Endothelial cell of umbilical vein (primary cell): ENCODE measurements at regions not wholly inside any gene's neighbourhood (a gene's known extent, or its start where the extent isn't known, plus 50 kb on each side); places are given as distances from the start of the nearest gene placed in this dataset.

ENCODE experiments used
- BruUV-seq: library from RNA; stranded (reverse); fragments of 400-500 nt; replicated peaks from 2 replicates; lab custom pipeline; 2021; lab: Mats Ljungman, UMichigan
- CTCF ChIA-PET: fragments of 300-600, 350-600 bp; sonication (Branson Sonifier 250); formaldehyde crosslinking; loops from one replicate; lab custom pipeline; 2021; ENCODE audit warnings: antibody characterized with exemption, inconsistent platforms; lab: Charles Lee
- POLR2A ChIA-PET: fragments of 300-600, 350-600 bp; sonication (Branson Sonifier 250); formaldehyde crosslinking; loops from one replicate; lab custom pipeline; 2021; ENCODE audit warnings: antibody characterized with exemption, inconsistent platforms; lab: Charles Lee
- DNase-seq: peaks from one replicate; pipeline ENCODE4 v3.0.0-alpha.2; 2011; ENCODE audit warnings: low read depth, low spot score
- FAIRE-seq: peaks from 2 replicates; lab custom pipeline; 2011; peaks lifted over from hg19 to GRCh38; lab: Jason Lieb, UNC
- H2AFZ ChIP-seq: 2 replicates; pipeline ENCODE4 v1.6.0; 2012; ENCODE audit warnings: low read depth, low read length, control low read depth, inconsistent platforms
- H3K27ac ChIP-seq: 2 replicates; pipeline ENCODE4 v1.5.1; 2011; ENCODE audit warnings: low read depth, mild to moderate bottlenecking, control low read depth, low read length, moderate library complexity; ENCODE audit not compliant: insufficient read depth
- H3K27me3 ChIP-seq, 2 experiments: 2 replicates each; pipeline versions ENCODE4 v1.6.0 to v1.6.1; 2011; ENCODE audit warnings: low read length in 2 of 2, mixed read lengths in 1 of 2; ENCODE audit not compliant: control insufficient read depth in 2 of 2, insufficient read depth in 2 of 2
- H3K36me3 ChIP-seq, 2 experiments: 2 replicates in 1 of 2; 3 replicates in 1 of 2; pipeline ENCODE4 v1.5.1; 2011; ENCODE audit warnings: low read length in 2 of 2, mild to moderate bottlenecking in 1 of 2, moderate library complexity in 1 of 2; ENCODE audit not compliant: control insufficient read depth in 2 of 2, insufficient read depth in 2 of 2; ENCODE audit errors: extremely low read depth in 1 of 2
- H3K4me1 ChIP-seq: 3 replicates; pipeline ENCODE4 v1.5.1; 2011; ENCODE audit warnings: mild to moderate bottlenecking, low read length; ENCODE audit not compliant: control insufficient read depth, insufficient read depth; ENCODE audit errors: extremely low read depth
- H3K4me2 ChIP-seq: 2 replicates; pipeline ENCODE4 v1.6.1; 2011; ENCODE audit warnings: low read length, control low read depth, mixed read lengths; ENCODE audit not compliant: insufficient read depth
- H3K4me3 ChIP-seq, 3 experiments: fragments of 200-600 bp in 1 of 3; sonication (generic), shearing (Covaris generic) in 1 of 3; replicated peaks in 1 of 3; 2 replicates each; pipeline ENCODE4 v1.5.1; 2011 to 2016; ENCODE audit warnings: control low read depth in 3 of 3, low read length in 3 of 3, mild to moderate bottlenecking in 2 of 3, inconsistent platforms in 1 of 3, low read depth in 1 of 3, moderate library complexity in 1 of 3; ENCODE audit not compliant: insufficient read depth in 1 of 3
- H3K79me2 ChIP-seq: 2 replicates; pipeline ENCODE4 v1.6.0; 2012; ENCODE audit warnings: low read length, inconsistent platforms; ENCODE audit not compliant: control insufficient read depth, insufficient read depth
- H3K9ac ChIP-seq: replicated peaks from 2 replicates; pipeline ENCODE3; 2011; ENCODE audit warnings: low read length, control low read depth; ENCODE audit not compliant: insufficient read depth; ENCODE audit errors: extremely low read depth
- H3K9me1 ChIP-seq: replicated peaks from 3 replicates; pipeline ENCODE4 v1.6.0; 2011; ENCODE audit warnings: mild to moderate bottlenecking, low read length; ENCODE audit not compliant: control insufficient read depth, insufficient read depth; ENCODE audit errors: extremely low read depth
- H3K9me3 ChIP-seq: replicated peaks from 2 replicates; pipeline ENCODE4 v1.5.1; 2012; ENCODE audit warnings: low read length, inconsistent platforms; ENCODE audit not compliant: control insufficient read depth, insufficient read depth
- H4K20me1 ChIP-seq: replicated peaks from 2 replicates; pipeline ENCODE3; 2011; ENCODE audit warnings: mild to moderate bottlenecking, low read length; ENCODE audit not compliant: control insufficient read depth, insufficient read depth; ENCODE audit errors: extremely low read depth
- CTCF ChIP-seq, 2 donors: IDR thresholded peaks; 1 replicate in 1 of 2; 2 replicates in 1 of 2; pipeline ENCODE4 v1.5.1; 2011; ENCODE audit warnings: low read length in 2 of 2, mild to moderate bottlenecking in 2 of 2, moderate library complexity in 2 of 2, control low read depth in 1 of 2, inconsistent platforms in 1 of 2, low read depth in 1 of 2; ENCODE audit not compliant: insufficient read depth in 1 of 2; ENCODE audit errors: extremely low read depth in 1 of 2
- EZH2 ChIP-seq: IDR thresholded peaks from 2 replicates; pipeline ENCODE4 v1.6.1; 2012; ENCODE audit warnings: borderline replicate concordance, low read depth, mild to moderate bottlenecking, moderate library complexity, low read length, inconsistent platforms; ENCODE audit not compliant: severe bottlenecking
- FOS ChIP-seq: IDR thresholded peaks from 2 replicates; pipeline ENCODE4 v1.6.1; 2011; ENCODE audit warnings: mild to moderate bottlenecking, low read length, moderate library complexity, borderline replicate concordance; ENCODE audit not compliant: insufficient read depth
- GATA2 ChIP-seq: IDR thresholded peaks from 2 replicates; pipeline ENCODE4 v1.7.0; 2011; ENCODE audit warnings: low read depth, mild to moderate bottlenecking, moderate library complexity, mixed read lengths, low read length; ENCODE audit not compliant: insufficient read length, insufficient read depth
- JUN ChIP-seq: IDR thresholded peaks from 2 replicates; pipeline ENCODE4 v1.6.1; 2011; ENCODE audit warnings: borderline replicate concordance, low read depth; ENCODE audit not compliant: insufficient read length, insufficient read depth
- MAX ChIP-seq: IDR thresholded peaks from 2 replicates; pipeline ENCODE4 v1.6.1; 2011; ENCODE audit not compliant: insufficient read depth, insufficient read length
- MYC ChIP-seq: IDR thresholded peaks from one replicate; pipeline ENCODE4 v1.6.1; 2011; ENCODE audit warnings: mild to moderate bottlenecking, low read depth, low read length
- POLR2A ChIP-seq: IDR thresholded peaks from 2 replicates; pipeline ENCODE4 v1.6.1; 2012; ENCODE audit warnings: low read depth, mild to moderate bottlenecking, control low read depth, low read length
- POLR2AphosphoS5 ChIP-seq: IDR thresholded peaks from 2 replicates; pipeline ENCODE4 v1.6.1; 2012; ENCODE audit warnings: low read depth, mild to moderate bottlenecking, control low read depth, low read length, moderate library complexity; ENCODE audit not compliant: insufficient read depth
- dilution Hi-C: fragments of 300-500 bp; cut with MboI; formaldehyde crosslinking; loops from one replicate; pipeline ENCODE4 v1.15.0; 2019; ENCODE audit warnings: low sequenced_read_pairs; ENCODE audit not compliant: extremely low pct_ligation_motif_present
- intact Hi-C: fragments of 100-400 bp; cut with micrococcal nuclease; formaldehyde crosslinking; loops from one replicate; pipeline ENCODE4 v1.10.0; 2022

- H2AFZ ChIP-seq: no peak overlapping the region
- H3K27ac ChIP-seq: no peak overlapping the region
- no peaks in the 10 kb centered on the region for H3K36me3 ChIP-seq
- no peaks in the 10 kb centered on the region for H3K79me2 ChIP-seq
- no peaks in the 10 kb centered on the region for H3K9me1 ChIP-seq
- intact Hi-C loops (no loop called here), dilution Hi-C loops (no loop called here)
- H3K4me2 ChIP-seq: no peak overlapping the region
- FAIRE-seq (no peak), DNase-seq (no peak)
- ChIA-PET CTCF (no interaction called here), POLR2A (no interaction called here)
- H3K4me1 ChIP-seq: no peaks in the 10 kb centered on the region
- no peaks in the 10 kb centered on the region for H3K27me3 ChIP-seq
- TF ChIP-seq MYC: no peak
- TF ChIP-seq MAX: no peak
- no peak for TF ChIP-seq EZH2
- TF ChIP-seq JUN: no peak
- no peak for TF ChIP-seq GATA2
- no peak for TF ChIP-seq FOS
- no peak for TF ChIP-seq POLR2AphosphoS5
- no peak for TF ChIP-seq POLR2A
- no peak for TF ChIP-seq CTCF (IDR thresholded peaks at IDR 0.05; ENCODE audit: extremely low read depth in 1 of 2, insufficient read depth in 1 of 2, low read depth in 1 of 2, low read length in 2 of 2)
- no peaks in the 10 kb centered on the region for H3K9me3 ChIP-seq
- no peak overlapping the region for H3K4me3 ChIP-seq
- H4K20me1 ChIP-seq: no peaks in the 10 kb centered on the region
- no TSS peak for BruUV-seq
- no peak overlapping the region for H3K9ac ChIP-seq
Measured at GRCh38 chrX:25433307-25433706, 417.5 kb upstream of the ARX start.
